OCI-M1 (cell line): ENCODE measurements at regions not wholly inside any gene's neighbourhood (a gene's known extent, or its start where the extent isn't known, plus 50 kb on each side); places are given as distances from the start of the nearest gene placed in this dataset.

ENCODE experiments used
- DNase-seq: peaks from one replicate; lab custom pipeline; 2025; lab: John Stamatoyannopoulos, UW

DNA sequence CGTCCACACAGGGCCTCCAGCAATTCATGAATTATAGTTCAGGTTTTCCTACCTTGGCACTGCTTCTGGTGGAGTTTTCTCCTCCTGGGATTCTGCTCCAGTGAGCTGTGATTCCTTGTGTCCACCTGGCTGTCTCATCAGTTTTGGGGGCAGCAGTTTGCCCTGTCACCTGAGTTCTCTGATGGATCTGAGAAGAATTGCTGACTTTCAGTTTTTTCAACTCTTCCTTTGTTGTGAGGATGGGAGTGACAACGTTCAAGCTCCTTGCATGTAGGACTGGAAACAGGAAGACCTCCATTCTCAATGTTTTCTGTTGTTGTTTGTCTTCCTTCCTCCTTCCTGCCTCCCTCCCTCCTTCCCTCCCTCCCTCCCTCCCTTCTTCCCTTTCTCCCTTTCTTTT lies 359.0 kb downstream of the TSN start:
- no peak for DNase-seq

DNA sequence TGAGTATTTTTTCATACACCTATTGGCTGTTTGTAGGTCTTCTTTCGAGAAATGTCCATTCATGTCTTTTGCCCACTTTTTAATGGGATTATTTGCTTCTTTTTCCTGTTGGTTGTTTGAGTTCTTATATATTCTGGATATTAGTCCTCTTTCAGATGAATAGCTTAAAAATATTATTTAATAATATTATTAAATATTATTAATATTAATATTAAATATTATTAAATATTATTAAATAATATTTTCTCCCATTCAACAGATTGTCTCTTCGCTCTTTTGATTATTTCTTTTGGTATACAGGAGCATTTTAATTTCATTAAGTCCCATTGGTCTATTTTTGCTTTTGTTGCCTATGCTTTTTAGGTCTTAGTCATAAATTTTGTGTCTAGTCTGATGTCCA lies 361.9 kb downstream of the TSN start:
- no peak for DNase-seq

DNA sequence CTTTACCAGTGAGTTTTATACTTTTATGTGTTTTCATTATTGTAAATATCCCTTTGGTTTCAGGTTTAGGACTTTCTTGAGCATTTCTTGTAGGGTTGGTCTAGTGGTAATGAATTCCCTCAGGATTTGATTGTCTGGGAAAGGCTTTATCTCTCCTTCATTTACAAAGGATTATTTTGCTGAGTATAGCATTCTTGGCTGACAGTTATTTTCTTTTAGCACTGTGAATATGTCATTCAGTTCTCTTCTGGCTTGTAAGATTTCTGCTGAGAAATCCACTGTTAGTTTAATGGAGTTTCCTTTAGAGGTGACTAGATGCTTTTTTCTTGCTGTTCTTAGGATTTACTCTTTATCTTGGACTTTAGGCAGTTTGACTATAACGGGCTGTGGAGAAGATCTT lies 373.9 kb downstream of the TSN start:
- DNase-seq, result peak; percentile 21

DNA sequence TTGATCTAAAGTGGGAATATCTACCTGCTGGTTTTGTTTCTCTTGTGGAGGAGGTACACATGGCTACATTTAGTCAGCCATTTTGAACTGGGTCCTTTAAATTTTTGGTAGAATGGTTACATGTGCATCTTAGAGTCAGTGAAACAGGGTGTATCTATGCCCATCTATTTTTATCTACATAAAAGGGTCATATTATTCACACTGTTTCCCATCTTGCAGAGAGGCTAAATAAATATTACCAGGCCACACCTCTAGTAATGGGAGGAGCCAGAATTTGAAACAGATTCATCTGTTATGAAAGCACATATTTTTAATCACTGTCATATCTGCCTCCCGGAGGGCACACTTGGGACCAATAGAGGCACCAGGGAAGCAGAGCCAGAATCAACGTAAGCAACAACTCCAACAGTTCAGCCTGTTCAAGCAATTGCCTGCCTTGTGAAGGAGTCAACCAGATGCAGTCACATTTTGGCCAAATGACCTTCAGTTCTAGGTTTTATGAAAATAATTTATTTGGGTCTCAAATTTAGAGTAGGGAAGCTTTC lies 376.8 kb downstream of the TSN start:
- no peak for DNase-seq

DNA sequence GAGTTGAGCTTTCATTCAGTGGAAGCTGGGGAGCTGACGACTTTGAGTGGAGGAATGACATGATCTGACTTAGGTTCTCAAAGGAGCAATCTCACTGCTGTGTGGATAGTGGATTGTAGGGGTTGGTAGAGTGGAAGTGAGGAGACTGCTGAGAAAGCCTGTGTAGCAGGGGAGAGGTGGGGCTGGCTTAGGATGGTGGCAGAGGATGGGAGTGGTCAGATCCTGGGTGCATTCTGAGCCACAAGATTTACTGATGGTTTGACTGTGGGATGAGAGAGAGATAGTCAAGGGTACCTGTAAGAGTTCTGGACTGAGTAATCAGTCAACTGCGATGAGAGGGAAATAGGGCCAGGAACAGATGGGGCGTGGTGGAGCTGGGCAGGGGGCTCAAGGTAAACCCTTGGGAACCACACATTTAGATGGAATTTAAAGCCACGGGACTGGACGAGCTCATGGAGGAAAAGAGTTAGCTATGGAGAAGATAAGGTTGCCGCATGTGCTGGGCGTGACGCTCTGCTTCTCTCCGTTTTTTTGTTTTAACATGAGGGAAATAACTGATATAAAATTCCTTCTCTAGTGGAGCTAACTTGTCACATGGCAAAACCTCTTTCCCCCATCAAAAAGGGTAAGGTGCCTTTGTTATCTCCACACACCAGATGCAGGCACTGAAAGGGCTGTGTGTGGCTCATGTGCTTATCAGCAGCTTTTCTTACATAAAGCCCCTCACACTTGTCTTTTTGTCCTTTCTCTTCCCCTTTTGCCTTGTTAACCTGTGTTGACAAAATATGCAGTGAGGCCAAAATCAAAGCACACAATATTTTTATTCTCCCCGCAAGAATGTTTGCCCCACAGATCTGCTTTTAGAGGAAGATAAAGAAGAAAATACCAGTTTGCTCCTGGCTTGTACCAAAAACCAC lies 379.8 kb downstream of the TSN start:
- peak; percentile 97 for DNase-seq

DNA sequence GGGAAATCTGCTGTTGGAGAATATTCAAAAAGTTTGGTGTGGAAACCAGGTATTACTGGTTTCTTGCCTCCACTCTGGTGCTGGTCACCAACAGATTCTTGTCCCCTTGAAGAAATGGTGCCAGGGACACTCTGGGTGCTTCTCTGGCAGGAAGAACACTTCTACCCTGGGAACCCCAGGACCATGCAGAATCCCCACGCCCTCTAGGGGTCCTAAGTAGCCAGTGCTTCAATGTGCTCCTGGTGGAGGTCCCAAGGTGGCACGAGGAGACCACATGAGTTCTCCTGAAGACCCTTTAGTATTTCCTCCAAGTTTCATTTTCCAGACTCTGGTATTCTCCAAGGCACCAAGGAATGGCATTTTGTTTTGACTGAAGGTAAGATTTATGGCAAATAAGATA lies 380.6 kb downstream of the TSN start:
- DNase-seq, result peak; percentile 78

DNA sequence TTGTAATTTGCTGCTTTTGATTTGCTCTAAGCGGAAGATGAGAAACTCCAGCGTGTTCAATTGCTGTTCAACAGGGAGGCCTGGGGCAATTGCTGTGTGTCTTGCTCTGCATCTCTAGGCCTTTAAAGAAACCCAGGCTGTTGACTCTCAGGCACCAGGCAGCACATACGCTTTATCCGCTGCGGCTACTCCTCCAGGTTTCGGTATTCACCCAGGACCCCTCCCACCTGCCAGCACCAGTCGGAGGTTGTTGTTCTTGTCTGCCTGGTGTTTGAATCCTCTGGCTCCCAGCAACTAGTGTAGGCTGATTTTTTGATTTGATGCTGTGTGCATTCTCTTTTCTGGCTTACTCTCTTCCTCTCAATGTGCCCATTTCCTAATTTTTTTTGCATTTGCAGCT lies 383.1 kb downstream of the TSN start:
- no peak for DNase-seq

DNA sequence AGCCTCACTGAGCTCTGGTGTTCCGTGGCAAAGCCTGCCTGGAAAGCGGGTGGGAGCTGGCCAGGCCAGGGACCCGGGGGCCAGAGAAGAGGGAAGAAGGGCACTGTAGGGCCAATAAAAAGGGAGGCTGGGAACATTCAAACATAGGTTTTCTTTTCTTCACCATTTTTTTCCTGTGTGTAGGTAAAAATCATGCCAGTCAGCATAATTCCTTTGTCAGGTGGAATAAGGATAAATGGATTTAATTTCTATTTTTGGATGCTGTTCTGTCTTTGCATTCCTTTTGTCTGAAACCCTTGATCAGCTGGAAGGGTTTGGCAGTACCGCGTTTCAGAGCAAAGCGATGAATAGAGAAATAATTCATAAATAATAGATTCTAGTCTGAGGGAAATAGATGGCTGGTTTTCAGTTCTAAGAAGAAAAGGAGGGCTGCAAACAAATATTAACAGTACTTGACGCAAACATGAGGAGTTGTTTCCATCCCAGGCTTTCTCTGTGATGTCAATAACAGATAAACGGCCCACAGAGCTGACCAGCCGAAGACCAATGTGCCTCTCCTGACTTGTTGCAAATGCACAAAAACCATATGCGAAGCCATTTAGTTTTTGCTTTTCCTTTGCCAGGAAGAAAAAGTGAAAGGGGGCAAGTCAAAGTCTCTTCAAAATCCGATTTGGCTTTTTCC lies 384.4 kb downstream of the TSN start:
- DNase-seq, result no peak

DNA sequence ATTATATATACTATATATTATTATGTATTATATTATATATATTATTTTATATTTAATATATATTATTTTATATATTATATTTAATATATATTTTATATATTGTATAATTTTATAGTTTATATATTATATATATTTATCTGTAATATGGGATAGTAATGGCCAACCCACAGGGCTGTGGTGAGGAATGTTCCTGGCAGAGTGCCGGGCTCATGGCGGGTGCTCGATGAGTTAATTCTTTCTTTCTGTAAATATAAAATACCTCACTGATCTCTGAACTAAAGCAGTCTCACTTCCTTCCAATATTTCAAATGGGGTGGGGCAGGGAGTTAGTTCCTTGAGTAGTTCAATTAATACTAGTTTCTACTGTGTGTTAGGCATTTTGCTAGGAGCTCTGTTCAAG lies 389.4 kb downstream of the TSN start:
- DNase-seq, result no peak

DNA sequence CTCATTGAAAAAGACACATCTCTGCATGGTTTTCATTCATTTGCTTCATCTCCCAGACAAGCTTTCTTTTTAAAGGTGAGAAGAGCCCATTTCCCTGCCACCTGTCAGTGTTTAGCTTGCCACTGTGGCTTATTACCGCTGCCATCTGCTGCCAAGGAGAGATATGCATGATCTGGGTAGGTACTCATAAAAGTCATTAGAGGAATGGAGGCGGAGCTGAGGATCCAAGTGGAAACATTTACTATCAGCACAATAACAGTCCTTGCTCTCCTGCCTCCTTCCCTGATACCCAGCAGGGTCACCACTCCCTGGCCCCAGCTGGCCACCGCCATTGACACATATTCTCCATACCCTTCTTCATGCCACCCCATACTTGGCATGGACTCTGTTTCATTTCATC lies 390.4 kb downstream of the TSN start:
- DNase-seq, result no peak

DNA sequence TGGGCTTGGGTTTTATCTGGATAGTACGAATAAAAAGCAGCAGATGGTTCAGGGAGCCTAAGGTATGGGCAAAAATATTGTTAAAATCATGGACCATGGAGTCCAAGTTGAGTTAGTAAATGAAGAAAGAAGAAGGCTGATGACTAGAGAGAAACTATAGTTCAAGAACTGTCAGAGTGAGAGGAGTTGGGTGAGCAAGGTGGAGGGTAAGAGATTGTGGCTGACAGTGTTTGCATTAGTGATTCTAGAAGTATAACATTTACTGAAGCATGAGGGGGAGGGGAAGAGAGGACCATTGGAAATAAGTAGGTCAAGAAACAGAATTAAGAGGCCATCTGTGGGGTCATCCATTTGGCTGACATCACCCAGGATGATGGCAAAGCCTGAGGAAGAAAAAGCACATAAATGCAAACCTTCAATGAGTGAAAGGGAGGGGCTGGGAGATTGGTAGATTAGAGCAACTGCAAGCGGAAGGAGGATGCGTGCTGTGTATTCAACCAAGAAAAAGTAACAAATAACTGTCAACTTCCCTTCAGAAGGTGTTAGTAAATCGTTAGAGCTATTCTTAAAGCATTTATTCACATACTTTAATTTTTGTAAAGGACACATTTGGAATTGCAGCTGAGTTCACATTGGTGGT lies 392.8 kb downstream of the TSN start:
- DNase-seq, result no peak

DNA sequence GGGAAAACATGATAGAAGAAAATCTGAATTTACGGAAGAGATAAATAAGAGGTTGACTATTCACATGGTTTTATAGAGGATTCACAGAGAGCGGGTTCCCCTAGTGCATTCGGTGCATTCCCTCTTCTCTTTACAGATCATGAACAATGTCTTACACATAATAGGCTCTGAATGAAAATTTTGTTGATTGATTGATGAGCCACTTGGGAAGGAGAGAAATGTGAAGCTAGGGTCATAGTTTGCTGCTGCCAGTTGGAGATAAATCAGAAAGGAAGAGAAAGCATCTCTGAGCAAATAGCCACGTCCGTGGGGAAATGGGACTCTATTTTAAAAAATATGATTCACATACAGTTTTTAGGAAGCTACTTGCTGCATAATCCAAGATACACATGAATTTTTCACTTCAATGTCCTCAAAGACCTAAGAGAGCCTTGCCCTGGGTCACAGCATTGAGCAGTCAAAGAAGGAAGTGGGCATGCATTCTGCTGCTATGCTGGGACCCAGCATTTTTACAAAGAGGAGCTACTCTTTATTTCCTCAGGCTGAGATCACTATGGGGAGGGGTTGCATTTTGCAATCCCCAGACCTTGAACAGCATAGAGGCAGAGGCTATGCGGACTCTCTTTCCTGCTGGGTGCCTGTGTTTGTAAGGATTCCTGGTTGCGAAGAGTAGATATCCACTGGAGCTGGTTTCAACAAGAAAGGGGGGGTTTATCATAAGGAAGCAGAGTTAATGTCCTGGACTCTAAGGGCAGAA lies 395.3 kb downstream of the TSN start:
- DNase-seq, result no peak

DNA sequence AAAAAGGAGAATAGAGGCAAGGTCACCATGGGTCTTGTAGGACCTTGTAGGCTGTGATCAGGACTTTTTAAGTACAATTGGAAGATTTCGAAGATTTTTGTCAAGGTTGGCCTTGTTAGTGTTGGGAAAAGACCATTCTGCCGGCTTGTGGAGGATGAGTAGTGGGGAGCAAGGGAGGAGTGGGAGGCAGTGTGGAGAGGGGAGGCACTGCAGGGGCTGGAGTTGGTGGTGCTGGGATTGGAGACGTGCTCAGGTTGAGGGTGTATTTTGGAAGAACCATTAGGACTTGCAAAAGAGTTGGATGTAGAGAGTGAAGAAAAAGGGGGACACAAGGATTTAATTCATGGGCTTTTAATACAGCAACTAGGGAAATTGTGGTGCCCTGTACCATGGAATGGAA lies 397.1 kb downstream of the TSN start:
- DNase-seq, result no peak

DNA sequence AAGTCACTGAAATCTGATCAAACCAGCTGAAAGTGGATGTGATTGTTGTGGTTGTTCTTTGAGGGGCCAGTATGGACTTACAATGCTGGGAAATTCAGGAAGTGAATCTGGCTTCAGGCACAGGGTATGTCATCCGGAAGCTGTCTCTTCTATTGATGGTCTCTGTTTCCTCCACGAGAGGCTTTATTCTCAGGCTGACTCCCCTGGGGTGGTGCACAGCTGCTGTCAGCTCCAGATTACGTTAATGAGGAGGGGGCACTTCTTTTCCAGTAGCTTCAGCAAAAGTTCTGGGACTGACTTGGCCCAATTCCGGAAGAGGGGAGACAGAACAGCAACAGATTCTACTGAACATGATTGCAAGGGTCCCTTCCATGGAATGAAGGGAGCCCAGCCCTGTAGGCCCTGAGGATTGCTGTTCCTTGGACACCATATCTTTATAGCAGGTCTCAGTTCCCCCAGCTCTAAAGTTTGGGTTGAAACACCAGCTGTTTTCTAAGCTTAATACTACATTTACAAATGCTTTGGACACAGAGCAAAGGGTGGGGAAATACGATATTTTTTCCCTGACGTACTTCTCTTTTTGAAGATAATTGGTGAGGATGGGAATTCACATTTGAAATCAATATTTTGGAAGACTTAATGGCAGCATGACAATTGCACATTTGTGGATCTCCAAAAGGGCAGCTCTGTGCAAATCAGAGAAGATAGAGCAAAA lies 400.9 kb downstream of the TSN start:
- DNase-seq, result no peak

DNA sequence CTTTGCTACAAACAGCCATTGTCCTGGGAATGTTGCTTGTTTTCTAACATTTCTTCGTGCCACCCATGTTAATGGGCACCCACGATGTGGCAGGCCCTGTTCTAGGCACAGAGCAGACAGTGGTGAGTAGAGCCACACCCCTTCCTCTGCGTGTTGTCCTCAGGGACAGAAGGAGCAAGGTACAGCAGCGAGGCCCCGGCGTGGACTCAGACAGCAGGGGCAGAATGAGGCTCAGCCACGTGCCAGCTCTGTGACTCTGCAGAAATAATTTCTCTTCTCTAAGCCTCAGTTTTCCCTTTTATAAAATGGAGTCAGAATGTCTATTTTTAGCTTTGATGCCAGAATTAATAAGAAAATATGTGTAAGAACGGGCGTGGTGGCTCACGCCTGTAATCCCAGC lies 401.7 kb downstream of the TSN start:
- DNase-seq, result no peak

DNA sequence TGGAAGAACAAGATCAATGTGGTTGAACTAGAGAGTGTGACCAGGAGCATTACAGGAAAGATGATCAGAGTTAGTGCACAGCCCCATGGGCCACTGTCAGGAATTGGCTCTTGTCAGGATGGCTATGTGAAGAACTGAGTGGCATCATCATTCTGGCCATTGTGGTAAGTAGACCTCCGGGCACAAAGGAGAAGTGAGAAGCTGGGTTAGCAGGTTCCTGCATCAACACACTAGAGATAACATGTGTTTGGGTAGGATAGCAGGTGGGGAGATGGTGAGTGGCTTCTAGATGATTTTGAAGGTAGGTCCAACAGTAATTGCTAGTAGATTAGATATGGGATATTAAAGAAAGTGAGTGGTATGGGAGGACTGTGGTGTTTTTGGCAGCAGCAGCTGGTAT lies 408.2 kb downstream of the TSN start:
- no peak for DNase-seq

DNA sequence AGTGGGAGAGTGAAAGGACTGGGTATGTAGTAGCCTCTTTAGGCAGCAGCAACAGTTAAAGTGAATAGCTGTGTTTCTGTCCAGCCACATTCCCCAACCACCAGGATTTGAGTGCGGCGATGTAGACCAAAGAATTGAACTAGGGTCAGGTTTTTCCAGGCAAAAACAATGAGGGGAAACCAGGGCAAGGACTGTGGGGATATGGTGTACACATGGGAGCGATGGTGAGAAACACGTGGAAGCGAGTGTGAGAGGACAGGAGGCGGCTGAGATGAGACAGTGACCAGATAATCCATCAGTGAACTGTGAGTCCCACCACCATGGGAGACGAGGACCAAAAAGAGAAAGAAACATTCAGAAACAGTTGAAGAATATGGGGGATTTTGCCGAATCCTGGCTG lies 409.5 kb downstream of the TSN start:
- no peak for DNase-seq

DNA sequence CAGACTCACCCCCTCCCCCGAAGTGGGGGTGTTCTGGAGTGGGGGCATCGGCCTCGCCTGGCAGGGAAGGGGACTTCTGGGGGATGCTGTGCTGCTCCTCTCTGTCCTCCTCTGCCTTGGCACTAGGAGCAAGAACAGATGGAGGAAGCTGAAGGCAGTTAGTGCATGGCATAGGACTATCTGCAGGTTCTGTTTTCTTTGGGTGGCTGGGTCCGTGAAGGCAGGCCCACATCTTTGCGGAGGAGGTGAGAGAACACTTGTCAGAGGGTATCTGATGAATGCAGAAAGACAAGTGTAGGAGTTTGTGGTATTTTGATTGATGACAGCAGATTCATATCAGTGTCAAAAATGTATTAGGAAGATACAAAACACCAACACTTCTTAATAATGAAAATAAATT lies 411.4 kb downstream of the TSN start:
- peak; percentile 45 for DNase-seq

DNA sequence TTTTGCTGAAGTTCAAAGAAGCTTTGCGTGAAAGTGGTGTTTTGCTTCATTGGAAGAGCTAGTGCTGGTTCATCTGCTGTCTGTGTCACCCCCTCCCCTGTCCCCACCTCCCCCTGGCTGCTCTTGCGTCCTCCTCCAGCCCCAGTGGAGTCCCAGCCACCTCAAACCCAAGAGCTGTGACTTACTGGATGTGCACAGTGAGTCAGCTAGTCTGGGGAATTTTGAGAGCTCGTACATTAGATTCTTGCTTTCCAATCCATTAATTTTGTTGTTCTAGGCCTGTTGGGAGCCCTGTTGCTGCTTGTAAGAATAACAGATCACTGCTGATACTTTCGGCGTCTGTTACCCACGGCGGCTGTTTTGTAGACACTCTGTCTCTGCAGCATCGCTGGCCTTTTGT lies 412.1 kb downstream of the TSN start:
- no peak for DNase-seq

DNA sequence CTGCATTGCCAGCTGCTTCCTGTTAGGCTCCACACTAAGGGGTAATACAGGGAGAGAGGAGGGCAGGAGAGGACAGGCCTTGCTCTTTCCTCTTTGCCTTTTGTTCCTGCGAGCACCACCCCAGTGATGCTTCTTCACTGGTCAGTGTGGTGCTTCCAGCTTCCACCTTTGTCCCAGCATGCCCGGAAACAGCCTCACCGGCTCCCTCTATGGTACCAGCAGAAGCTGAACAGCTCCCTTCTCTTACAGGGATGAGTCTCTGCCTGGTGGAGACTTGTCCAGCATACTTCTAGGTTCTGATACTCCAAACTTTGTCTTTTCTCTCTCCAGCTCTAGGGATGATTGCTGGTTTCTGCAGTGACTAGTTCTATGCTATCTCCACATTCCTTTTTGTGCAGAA lies 413.3 kb downstream of the TSN start:
- DNase-seq, result peak; percentile 32

DNA sequence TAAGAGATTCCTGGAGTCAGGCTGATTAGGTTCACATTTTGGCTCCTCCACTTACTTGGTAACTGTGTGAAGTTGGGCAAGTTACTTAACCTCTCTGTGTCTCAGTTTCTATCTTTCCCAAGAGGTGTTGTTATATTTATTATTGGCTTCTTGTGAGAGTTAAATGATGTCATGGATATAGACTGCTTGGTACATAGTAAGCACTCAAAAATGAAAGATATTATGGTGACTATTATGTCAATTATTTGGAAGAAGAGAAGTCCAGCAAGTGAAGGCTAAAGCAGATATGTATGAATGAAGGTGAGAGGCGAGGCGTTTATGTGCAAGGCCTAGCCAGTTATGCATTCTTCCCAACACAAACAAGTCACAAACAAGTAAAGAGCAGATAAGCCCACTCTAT lies 417.4 kb downstream of the TSN start:
- no peak for DNase-seq
